ENCODE measurements at regions not wholly inside any gene's neighbourhood (a gene's known extent, or its start where the extent isn't known, plus 50 kb on each side); places are given as distances from the start of the nearest gene placed in this dataset.
"Not testable (repeated sequence)": the region's sequence is repeated elsewhere in the genome, so short reads cannot be mapped to it uniquely, and the experiment has no call there.

DNA sequence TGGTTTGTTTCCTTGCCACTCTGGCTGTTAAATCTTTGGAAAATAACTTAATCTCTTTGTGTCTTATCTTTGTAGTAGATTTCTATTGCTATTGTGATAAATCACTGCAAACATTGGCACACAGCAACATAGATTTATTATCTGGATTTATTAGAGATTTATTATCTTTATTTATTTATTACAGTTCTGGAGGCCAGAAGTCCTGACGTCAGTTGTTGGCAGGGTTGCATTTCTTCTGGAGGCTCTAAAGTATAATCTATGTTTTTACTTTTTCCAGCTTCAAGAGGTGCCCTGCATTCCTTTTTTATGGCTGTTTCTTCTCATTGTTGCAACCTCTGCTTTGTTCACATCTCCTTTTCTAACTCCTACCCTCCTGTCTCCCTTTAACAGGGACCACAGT, 542.8 kb downstream of the GRXCR1 start:
- no peak for DNase-seq (ENCODE audit: low read depth, low spot score)

DNA sequence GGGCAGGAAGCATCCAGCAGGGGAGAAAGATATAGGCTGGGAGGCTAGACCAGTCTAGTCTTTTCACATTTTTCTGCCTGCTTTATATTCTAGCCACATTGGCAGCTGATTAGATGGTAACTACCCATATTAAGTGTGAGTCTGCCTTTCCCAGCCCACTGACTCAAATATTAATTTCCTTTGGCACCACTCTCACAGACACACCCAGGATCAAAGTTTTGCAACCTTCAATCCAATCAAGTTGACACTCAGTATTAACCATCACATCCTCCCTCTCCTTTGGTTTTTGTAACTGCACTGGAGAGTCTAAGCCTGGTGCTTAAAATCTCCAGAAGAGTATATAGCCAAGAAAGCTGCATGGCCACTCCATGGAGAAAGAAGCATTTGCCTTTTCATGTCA, 560.4 kb downstream of the GRXCR1 start:
- no peak for DNase-seq (ENCODE audit: low read depth, low spot score)

- DNase-seq (ENCODE audit: low read depth, low spot score) = no peak
Observed at GRCh38 chr4:43456383-43456782, 563.9 kb downstream of the GRXCR1 start.

- no peak for DNase-seq (ENCODE audit: low read depth, low spot score)
Observed at GRCh38 chr4:43457866-43458265, 565.4 kb downstream of the GRXCR1 start.

- no peak for DNase-seq (ENCODE audit: low read depth, low spot score)
Observed at GRCh38 chr4:43458293-43458692, 565.8 kb downstream of the GRXCR1 start.

- DNase-seq (ENCODE audit: low read depth, low spot score) = no peak
Observed at GRCh38 chr4:43471950-43472349, 579.4 kb downstream of the GRXCR1 start.

GRCh38 chr4:43481526-43481925, 589.0 kb downstream of the GRXCR1 start:
- no peak for DNase-seq (ENCODE audit: low read depth, low spot score)

DNA sequence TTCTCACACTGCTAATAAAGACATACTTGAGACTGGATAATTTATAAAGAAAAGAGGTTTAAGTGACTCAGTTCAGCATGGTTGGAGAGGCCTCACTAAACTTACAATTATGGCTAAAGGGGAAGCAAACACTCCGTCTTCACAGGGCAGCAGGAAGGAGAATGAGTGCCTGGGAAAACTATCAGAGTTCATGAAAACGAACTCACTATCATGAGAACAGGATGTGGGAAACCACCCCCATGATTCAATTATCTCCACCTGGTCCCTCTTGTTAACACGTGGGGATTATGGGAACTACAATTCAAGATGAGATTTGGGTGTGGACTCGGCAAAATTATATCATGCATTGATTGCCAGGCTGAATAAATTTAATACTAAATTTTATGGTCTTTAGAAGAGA, 592.7 kb downstream of the GRXCR1 start:
- DNase-seq (ENCODE audit: low read depth, low spot score) = no peak

- no peak for DNase-seq (ENCODE audit: low read depth, low spot score)
Observed at GRCh38 chr4:43496188-43496587, 603.7 kb downstream of the GRXCR1 start.

DNA sequence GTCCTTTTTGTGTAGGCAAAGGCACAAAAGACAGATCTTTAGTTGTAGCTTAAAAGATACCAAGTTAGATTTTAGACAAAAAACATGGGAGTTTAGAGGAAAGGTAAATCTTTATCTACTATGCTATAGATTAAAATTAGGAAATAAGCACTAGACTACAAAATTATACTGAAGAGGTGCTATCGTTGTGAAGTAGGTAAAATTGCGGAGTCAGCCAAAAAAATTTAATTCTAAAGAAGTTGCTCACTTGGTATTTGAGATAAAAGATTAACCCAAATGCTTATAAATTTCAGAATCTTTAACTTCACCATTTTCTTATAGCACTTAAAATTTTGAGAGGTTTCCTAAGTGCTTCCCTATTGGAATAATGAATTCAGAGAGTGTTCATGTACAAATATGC, 604.1 kb downstream of the GRXCR1 start:
- DNase-seq (ENCODE audit: low read depth, low spot score) = no peak

DNA sequence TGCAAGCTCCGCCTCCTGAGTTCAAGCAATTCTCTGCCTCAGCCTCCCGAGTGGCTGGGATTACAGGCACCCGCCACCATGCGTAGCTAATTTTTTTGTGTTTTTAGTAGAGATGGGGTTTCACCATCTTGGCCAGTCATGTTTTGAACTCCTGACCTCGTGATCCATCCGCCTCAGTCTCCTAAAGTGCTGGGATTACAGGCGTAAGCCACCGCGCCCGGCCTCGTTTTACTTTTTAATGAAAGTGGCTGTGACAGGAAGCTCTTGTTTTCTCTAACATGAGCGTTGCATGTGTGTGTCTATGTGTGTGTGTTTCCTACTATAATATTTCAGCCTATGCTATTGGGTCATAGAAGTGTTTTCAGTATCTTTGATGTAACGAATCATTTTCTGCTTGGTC, 613.3 kb downstream of the GRXCR1 start:
- not testable (repeated sequence) for DNase-seq (ENCODE audit: low read depth, low spot score)

DNA sequence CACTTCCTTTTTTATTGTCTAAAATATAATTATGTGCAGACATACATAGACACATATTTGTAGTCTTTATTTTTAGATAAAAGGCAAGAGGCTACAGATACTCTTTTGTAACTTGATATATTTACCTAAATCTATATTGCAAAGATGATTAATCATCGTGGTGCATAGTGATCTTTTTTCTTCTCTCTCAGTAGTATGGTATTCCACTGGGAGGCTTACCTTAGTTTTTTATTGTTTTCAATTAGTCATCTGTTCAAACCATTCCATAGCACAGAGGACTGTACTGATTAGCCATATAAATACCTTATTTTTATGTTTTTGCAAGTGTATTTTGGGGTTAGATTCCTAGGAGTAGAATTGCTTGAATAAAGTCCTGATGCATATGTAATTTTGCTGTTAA, 619.7 kb downstream of the GRXCR1 start:
- no peak for DNase-seq (ENCODE audit: low read depth, low spot score)

- DNase-seq (ENCODE audit: low read depth, low spot score) = no peak
Observed at GRCh38 chr4:43525646-43526045, 633.1 kb downstream of the GRXCR1 start.

DNA sequence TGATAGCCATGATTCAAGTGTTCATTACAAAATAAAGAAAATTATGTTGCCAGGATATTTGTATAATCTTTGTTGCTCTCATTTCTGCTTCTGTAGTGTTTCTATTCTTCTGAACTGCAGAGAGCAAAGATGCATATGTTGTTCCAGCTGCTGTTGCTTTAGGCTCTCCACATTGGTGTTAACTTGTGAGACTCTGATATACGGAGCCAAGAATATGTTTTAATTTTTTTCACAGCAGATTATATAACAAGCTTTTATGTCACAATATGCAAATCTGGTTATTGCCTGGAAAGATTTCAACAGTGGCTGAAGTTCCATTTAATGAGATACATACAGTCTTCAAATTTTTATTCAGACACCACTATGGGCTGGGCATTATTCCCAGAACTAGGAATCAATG, 655.0 kb downstream of the GRXCR1 start:
- no peak for DNase-seq (ENCODE audit: low read depth, low spot score)

DNA sequence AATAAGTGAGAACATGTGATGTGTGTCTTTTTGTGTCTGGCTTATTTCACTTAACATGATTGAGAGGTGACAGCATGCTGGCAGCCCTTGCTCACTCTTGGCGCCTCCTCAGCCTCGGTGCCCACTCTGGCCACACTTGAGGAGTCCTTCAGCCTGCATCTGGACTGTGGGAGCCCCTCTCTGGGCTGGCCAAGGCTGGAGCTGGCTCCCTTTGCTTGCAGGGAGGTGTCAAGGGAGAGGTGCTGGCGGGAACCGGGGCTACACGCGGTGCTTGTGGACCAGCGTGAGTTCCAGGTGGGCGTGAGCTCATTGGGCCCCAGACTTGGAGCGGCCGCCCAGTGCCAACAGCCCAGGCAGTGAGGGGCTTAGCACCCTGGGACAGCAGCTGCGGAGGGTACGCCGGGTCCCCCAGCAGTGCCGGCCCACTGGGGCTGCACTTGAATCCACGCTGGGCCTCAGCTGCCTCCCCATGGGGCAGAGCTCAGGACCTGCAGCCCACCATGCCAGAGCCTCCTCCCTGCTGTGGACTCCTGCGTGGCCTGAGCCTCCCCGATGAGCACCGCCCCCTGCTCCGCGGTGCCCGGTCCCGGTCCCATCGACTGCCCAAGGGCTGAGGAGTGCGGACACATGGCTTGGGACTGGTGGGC, 658.6 kb downstream of the GRXCR1 start:
- DNase-seq (ENCODE audit: low read depth, low spot score) = no peak

GRCh38 chr4:43556262-43556661, 663.7 kb downstream of the GRXCR1 start:
- DNase-seq (ENCODE audit: low read depth, low spot score) = no peak

GRCh38 chr4:43560047-43560446, 667.5 kb downstream of the GRXCR1 start:
- DNase-seq (ENCODE audit: low read depth, low spot score) = no peak

GRCh38 chr4:43564107-43564506, 671.6 kb downstream of the GRXCR1 start:
- no peak for DNase-seq (ENCODE audit: low read depth, low spot score)

DNA sequence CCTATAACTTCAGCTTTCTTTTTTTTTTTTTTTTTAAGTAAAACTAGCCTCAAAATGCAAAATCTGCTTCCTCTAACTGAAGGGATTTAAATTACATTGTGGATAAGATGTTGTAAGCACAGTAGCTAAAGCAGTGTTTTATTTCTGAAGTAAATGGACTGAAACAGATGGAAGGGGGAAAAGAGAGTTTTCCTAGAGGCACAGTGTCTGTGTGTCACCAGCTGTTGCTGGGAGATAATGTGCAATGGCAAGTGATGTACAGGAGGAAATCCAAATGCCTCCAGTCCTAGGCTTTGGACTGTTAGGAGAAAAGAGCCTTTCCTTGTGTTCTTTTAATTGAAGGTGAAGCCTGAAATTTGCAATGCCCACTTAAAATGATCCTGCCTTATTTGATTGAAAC, 672.1 kb downstream of the GRXCR1 start:
- DNase-seq (ENCODE audit: low read depth, low spot score) = no peak

- DNase-seq (ENCODE audit: low read depth, low spot score) = no peak
Observed at GRCh38 chr4:43567644-43568043, 675.1 kb downstream of the GRXCR1 start.

GRCh38 chr4:43586813-43587212, 694.3 kb downstream of the GRXCR1 start:
- no peak for DNase-seq (ENCODE audit: low read depth, low spot score)

DNA sequence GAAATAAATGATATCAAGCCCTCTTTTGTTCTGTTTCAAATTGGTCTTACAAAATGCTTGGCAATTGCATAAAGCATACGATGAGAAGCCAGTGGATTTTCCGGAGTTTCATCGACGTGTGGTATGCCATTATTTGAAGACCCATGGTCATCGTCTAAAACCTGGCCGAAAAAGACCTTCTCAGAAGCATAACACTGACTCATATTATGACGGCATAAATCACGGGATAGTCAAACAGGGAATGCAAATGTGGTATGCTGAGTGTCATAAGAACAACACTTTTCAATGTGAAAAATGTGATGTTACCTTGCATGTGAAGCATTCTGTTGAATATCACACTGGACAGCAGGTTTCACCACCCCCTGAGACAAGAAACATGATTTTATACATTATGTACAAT, 695.2 kb downstream of the GRXCR1 start:
- no peak for DNase-seq (ENCODE audit: low read depth, low spot score)

DNA sequence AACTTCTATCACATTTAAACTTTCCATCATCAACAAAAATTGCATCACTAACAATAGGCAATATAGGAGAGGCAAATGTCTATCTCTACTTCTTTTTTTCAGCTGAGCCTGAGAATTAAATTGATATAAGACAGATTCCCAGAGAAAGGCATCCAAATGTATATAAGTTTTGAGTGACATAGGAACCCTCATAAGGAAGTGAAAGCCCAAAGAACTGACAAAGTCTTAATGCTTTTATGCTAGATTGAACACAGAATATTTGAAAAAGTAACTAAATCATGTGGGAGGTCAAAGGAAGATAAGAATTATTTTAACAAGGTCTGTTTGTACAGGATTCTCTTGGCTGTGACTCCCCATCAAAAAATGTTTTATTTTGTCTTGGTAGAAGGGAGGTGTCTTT, 714.9 kb downstream of the GRXCR1 start:
- DNase-seq (ENCODE audit: low read depth, low spot score) = no peak

DNA sequence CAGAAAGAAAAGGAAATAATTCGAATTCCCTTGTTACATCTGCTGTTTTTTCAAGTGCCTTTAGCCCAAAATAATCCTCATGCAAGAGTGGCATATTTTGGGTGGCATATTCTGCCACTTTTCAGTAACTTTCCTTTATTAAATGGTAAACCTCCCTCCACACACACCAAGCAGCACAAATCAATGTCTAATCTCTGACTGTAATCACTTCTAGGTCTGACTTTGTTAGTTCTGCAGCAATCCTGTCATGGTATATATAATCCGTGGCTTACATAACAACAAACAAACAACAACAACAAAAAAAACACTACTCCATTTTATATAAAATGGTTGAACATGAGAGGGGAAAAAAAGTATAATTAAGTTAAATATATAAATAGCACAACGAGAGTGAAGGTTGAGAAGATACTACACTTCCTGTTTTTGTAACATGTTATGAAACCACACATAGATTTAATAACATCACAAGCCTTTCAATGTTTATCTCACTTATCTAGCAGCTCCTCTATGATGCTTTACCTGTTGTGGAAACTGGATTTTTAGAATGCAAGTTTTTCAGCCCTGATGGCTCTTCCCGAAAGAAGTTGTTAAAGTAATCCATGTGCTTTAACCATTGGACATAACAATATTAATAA, 715.4 kb downstream of the GRXCR1 start:
- no peak for DNase-seq (ENCODE audit: low read depth, low spot score)
